ENCODE measurements at regions not wholly inside any gene's neighbourhood (a gene's known extent, or its start where the extent isn't known, plus 50 kb on each side); places are given as distances from the start of the nearest gene placed in this dataset.

DNA sequence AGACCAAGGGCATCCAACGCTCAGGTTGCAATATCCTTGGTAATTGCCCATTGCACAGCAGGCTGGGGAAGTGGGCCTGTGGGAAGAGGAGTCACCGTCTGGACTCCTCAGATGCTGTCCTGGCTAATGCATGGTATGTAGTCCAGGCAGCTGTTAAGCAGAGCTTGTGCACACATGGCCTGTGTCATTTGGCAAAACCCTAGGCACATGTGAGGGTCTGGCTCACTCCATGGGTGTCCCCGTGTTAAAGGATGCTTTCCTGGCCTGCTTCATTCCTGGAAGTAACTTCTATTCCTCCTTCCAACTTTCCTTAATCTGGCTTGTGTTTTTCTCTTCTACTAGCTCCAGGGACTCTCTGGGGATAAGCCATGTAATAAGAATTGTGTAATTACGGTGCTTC lies 378.0 kb upstream of the CA10 start:
- Histone ChIP-seq H2AFZ (ENCODE audit: low read depth) (no peak overlapping the region), H3K9me3 (no peaks in the 10 kb centered on the region; the same call in 1 of the 2 replicates), H3K4me1 (ENCODE audit: control insufficient read depth in 1 of 2, insufficient read depth in 2 of 2, low read depth in 1 of 2, low read length in 1 of 2) (peaks cover 0 to 11% of the 10 kb centered on the region in 2 experiments; a peak in 1 of 4 replicates), H3K27ac (ENCODE audit: low read depth in 2 of 2, low read length in 1 of 2) (no peak overlapping the region), H3F3A (replicated peaks; ENCODE audit: insufficient read depth) (no peaks in the 10 kb centered on the region), H3K36me3 (replicated peaks in 1 of 2; ENCODE audit: control insufficient read depth in 1 of 2, insufficient read depth in 2 of 2, low read length in 1 of 2) (no peaks in the 10 kb centered on the region), H3K4me2 (no peak overlapping the region), H3K4me3 (ENCODE audit: low read depth in 2 of 2, low read length in 1 of 2) (no peak overlapping the region), H3K79me2 (ENCODE audit: insufficient read depth) (no peaks in the 10 kb centered on the region), H4K20me1 (ENCODE audit: insufficient read depth) (no peaks in the 10 kb centered on the region), H3K9ac (no peak overlapping the region), H3K9me2 (0 out of 2 replicates have a peak, but pooled peaks cover 4% of the 10 kb centered on the region), H3K27me3 (ENCODE audit: insufficient read depth) (no peaks in the 10 kb centered on the region)
- 20% methylated on average over 4 of the region's 4 CpGs for whole genome bisulfite sequencing (ENCODE audit: low lambda C conversion rate)
- TF ChIP-seq RCOR1 (IDR thresholded peaks at IDR 0.05; ENCODE audit: low read length): no peak
- no peak for TF ChIP-seq GABPA (IDR thresholded peaks at IDR 0.05; ENCODE audit: low read depth)
- TF ChIP-seq TEAD4 (IDR thresholded peaks at IDR 0.05; ENCODE audit: borderline replicate concordance, insufficient read depth): no peak
- TF ChIP-seq EZH2phosphoT487 (IDR thresholded peaks at IDR 0.05; ENCODE audit: borderline replicate concordance, low read depth): no peak
- no peak for TF ChIP-seq NRF1 (IDR thresholded peaks at IDR 0.05; ENCODE audit: low read depth, low read length)
- no peak for TF ChIP-seq FOXJ3 (CRISPR knock-in tag; IDR thresholded peaks at IDR 0.05)
- TF ChIP-seq TCF12 (IDR thresholded peaks at IDR 0.05): no peak
- TF ChIP-seq ELF1 (IDR thresholded peaks at IDR 0.05): no peak
- TF ChIP-seq RXRA (IDR thresholded peaks at IDR 0.05; ENCODE audit: borderline replicate concordance, low read depth): no peak
- TF ChIP-seq, protein P1, sequence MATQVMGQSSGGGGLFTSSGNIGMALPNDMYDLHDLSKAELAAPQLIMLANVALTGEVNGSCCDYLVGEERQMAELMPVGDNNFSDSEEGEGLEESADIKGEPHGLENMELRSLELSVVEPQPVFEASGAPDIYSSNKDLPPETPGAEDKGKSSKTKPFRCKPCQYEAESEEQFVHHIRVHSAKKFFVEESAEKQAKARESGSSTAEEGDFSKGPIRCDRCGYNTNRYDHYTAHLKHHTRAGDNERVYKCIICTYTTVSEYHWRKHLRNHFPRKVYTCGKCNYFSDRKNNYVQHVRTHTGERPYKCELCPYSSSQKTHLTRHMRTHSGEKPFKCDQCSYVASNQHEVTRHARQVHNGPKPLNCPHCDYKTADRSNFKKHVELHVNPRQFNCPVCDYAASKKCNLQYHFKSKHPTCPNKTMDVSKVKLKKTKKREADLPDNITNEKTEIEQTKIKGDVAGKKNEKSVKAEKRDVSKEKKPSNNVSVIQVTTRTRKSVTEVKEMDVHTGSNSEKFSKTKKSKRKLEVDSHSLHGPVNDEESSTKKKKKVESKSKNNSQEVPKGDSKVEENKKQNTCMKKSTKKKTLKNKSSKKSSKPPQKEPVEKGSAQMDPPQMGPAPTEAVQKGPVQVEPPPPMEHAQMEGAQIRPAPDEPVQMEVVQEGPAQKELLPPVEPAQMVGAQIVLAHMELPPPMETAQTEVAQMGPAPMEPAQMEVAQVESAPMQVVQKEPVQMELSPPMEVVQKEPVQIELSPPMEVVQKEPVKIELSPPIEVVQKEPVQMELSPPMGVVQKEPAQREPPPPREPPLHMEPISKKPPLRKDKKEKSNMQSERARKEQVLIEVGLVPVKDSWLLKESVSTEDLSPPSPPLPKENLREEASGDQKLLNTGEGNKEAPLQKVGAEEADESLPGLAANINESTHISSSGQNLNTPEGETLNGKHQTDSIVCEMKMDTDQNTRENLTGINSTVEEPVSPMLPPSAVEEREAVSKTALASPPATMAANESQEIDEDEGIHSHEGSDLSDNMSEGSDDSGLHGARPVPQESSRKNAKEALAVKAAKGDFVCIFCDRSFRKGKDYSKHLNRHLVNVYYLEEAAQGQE (IDR thresholded peaks at IDR 0.05; ENCODE audit: low read depth, low read length): no peak
- TF ChIP-seq RFX5 (IDR thresholded peaks at IDR 0.05; ENCODE audit: low read length): no peak
- POLR2A ChIA-PET: no interaction called here
- CTCF ChIA-PET: no interaction called here
- no peak for DNase-seq

DNA sequence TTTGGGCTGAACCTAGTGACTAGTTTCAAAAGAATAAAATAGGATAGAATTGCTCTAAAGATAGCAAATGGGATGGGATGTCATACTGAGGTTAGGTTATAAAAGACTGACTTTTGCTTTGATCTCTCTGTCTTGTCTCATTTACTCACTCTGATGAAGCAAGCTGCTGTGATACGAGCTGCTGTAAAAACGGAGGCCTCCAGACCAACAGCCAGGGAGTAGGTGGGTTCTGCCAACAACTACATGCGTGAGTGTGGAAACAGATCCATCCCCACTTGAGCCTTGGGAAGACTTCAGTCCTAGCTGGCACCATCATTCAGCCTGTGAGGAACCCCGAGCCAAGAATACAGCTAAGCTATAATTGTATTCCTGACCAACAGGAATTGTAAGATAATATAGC lies 373.9 kb upstream of the CA10 start:
- Histone ChIP-seq H3K9ac (no peak overlapping the region), H3K9me3 (peaks cover under 1% of the 10 kb centered on the region; the same call in 1 of the 2 replicates), H3K4me1 (ENCODE audit: control insufficient read depth in 1 of 2, insufficient read depth in 2 of 2, low read depth in 1 of 2, low read length in 1 of 2) (peaks cover 0 to 11% of the 10 kb centered on the region in 2 experiments; a peak in 1 of 4 replicates), H2AFZ (ENCODE audit: low read depth) (no peak overlapping the region), H3K27ac (ENCODE audit: low read depth in 2 of 2, low read length in 1 of 2) (no peak overlapping the region), H4K20me1 (ENCODE audit: insufficient read depth) (no peaks in the 10 kb centered on the region), H3K27me3 (ENCODE audit: insufficient read depth) (no peaks in the 10 kb centered on the region), H3F3A (replicated peaks; ENCODE audit: insufficient read depth) (no peaks in the 10 kb centered on the region), H3K9me2 (no peaks in the 10 kb centered on the region), H3K36me3 (replicated peaks in 1 of 2; ENCODE audit: control insufficient read depth in 1 of 2, insufficient read depth in 2 of 2, low read length in 1 of 2) (no peaks in the 10 kb centered on the region), H3K79me2 (ENCODE audit: insufficient read depth) (no peaks in the 10 kb centered on the region), H3K4me3 (ENCODE audit: low read depth in 2 of 2, low read length in 1 of 2) (no peak overlapping the region), H3K4me2 (no peak overlapping the region)
- POLR2A ChIA-PET: no interaction called here
- WGBS (ENCODE audit: low lambda C conversion rate): 19% methylated on average over 4 of the region's 4 CpGs
- CTCF ChIA-PET: no interaction called here
- no peak for DNase-seq
- TF ChIP-seq, protein P2, sequence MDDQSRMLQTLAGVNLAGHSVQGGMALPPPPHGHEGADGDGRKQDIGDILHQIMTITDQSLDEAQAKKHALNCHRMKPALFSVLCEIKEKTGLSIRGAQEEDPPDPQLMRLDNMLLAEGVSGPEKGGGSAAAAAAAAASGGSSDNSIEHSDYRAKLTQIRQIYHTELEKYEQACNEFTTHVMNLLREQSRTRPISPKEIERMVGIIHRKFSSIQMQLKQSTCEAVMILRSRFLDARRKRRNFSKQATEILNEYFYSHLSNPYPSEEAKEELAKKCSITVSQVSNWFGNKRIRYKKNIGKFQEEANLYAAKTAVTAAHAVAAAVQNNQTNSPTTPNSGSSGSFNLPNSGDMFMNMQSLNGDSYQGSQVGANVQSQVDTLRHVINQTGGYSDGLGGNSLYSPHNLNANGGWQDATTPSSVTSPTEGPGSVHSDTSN (IDR thresholded peaks at IDR 0.05): no peak
- TF ChIP-seq EP300 (IDR thresholded peaks at IDR 0.05; ENCODE audit: borderline replicate concordance in 1 of 2, low read depth in 1 of 2, low read length in 1 of 2) (no peak), POLR2AphosphoS5 (IDR thresholded peaks at IDR 0.05; ENCODE audit: low read depth, low read length) (no peak), TCF12 (IDR thresholded peaks at IDR 0.05) (no peak), RAD21 (IDR thresholded peaks at IDR 0.05; ENCODE audit: low read length) (no peak), RCOR1 (IDR thresholded peaks at IDR 0.05; ENCODE audit: low read length) (no peak), GABPA (IDR thresholded peaks at IDR 0.05; ENCODE audit: low read depth) (no peak), EZH2phosphoT487 (IDR thresholded peaks at IDR 0.05; ENCODE audit: borderline replicate concordance, low read depth) (no peak), RFX5 (IDR thresholded peaks at IDR 0.05; ENCODE audit: low read length) (no peak), FOXJ3 (CRISPR knock-in tag; IDR thresholded peaks at IDR 0.05) (no peak)
- TF ChIP-seq, protein P3, sequence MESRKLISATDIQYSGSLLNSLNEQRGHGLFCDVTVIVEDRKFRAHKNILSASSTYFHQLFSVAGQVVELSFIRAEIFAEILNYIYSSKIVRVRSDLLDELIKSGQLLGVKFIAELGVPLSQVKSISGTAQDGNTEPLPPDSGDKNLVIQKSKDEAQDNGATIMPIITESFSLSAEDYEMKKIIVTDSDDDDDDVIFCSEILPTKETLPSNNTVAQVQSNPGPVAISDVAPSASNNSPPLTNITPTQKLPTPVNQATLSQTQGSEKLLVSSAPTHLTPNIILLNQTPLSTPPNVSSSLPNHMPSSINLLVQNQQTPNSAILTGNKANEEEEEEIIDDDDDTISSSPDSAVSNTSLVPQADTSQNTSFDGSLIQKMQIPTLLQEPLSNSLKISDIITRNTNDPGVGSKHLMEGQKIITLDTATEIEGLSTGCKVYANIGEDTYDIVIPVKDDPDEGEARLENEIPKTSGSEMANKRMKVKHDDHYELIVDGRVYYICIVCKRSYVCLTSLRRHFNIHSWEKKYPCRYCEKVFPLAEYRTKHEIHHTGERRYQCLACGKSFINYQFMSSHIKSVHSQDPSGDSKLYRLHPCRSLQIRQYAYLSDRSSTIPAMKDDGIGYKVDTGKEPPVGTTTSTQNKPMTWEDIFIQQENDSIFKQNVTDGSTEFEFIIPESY (IDR thresholded peaks at IDR 0.05; ENCODE audit: borderline replicate concordance, low read depth): no peak
- TF ChIP-seq, protein P4, sequence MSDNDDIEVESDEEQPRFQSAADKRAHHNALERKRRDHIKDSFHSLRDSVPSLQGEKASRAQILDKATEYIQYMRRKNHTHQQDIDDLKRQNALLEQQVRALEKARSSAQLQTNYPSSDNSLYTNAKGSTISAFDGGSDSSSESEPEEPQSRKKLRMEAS (IDR thresholded peaks at IDR 0.05; ENCODE audit: low read depth): no peak
- TF ChIP-seq, protein P5, sequence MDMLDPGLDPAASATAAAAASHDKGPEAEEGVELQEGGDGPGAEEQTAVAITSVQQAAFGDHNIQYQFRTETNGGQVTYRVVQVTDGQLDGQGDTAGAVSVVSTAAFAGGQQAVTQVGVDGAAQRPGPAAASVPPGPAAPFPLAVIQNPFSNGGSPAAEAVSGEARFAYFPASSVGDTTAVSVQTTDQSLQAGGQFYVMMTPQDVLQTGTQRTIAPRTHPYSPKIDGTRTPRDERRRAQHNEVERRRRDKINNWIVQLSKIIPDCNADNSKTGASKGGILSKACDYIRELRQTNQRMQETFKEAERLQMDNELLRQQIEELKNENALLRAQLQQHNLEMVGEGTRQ (IDR thresholded peaks at IDR 0.05; ENCODE audit: borderline replicate concordance, low read depth, low read length): no peak
- TF ChIP-seq, protein P6, sequence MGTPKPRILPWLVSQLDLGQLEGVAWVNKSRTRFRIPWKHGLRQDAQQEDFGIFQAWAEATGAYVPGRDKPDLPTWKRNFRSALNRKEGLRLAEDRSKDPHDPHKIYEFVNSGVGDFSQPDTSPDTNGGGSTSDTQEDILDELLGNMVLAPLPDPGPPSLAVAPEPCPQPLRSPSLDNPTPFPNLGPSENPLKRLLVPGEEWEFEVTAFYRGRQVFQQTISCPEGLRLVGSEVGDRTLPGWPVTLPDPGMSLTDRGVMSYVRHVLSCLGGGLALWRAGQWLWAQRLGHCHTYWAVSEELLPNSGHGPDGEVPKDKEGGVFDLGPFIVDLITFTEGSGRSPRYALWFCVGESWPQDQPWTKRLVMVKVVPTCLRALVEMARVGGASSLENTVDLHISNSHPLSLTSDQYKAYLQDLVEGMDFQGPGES (IDR thresholded peaks at IDR 0.05; ENCODE audit: low read depth, low read length): no peak
